A549 (cell line): ENCODE measurements at regions not wholly inside any gene's neighbourhood (a gene's known extent, or its start where the extent isn't known, plus 50 kb on each side); places are given as distances from the start of the nearest gene placed in this dataset.

Experiments
- POLR2A ChIP-seq: IDR thresholded peaks from 2 replicates; pipeline ENCODE4 v1.6.1; 2012; ENCODE audit warnings: mild to moderate bottlenecking, low read length
- TF ChIP-seq, protein P1 (sequence below): fragments of 450-650 bp; IDR thresholded peaks from 2 replicates; pipeline ENCODE4 v1.6.1; 2014; ENCODE audit warnings: antibody characterized with exemption
- TF ChIP-seq, protein P2 (sequence below): fragments of >200 bp; sonication (Bioruptor Twin); formaldehyde crosslinking; IDR thresholded peaks from 3 replicates; pipeline ENCODE4 v1.5.1; 2016

DNA sequence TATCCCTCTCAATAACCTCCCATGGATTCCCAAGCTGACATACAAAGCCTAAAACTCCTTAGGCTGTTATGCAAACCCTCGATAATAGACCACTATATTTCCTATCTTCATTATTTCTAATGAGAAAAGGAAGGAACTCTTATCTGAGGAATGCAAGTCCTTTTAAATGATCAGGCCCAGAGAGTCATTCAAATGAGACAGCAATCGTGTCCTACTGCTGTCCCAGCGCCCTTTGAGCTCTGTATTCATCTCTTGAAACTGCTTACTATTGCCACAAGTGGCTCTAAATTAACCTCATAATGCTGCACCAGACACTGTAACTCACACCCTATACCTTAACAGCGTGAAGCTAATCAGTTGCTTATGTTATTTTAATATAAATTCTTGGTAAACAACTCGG, 182.1 kb upstream of the NAMPT start:
- TF ChIP-seq, protein P1, sequence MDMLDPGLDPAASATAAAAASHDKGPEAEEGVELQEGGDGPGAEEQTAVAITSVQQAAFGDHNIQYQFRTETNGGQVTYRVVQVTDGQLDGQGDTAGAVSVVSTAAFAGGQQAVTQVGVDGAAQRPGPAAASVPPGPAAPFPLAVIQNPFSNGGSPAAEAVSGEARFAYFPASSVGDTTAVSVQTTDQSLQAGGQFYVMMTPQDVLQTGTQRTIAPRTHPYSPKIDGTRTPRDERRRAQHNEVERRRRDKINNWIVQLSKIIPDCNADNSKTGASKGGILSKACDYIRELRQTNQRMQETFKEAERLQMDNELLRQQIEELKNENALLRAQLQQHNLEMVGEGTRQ: no peak
- no peak for TF ChIP-seq POLR2A
- TF ChIP-seq, protein P2, sequence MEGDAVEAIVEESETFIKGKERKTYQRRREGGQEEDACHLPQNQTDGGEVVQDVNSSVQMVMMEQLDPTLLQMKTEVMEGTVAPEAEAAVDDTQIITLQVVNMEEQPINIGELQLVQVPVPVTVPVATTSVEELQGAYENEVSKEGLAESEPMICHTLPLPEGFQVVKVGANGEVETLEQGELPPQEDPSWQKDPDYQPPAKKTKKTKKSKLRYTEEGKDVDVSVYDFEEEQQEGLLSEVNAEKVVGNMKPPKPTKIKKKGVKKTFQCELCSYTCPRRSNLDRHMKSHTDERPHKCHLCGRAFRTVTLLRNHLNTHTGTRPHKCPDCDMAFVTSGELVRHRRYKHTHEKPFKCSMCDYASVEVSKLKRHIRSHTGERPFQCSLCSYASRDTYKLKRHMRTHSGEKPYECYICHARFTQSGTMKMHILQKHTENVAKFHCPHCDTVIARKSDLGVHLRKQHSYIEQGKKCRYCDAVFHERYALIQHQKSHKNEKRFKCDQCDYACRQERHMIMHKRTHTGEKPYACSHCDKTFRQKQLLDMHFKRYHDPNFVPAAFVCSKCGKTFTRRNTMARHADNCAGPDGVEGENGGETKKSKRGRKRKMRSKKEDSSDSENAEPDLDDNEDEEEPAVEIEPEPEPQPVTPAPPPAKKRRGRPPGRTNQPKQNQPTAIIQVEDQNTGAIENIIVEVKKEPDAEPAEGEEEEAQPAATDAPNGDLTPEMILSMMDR: no peak
